DMS 273 (cell line): ENCODE measurements at regions not wholly inside any gene's neighbourhood (a gene's known extent, or its start where the extent isn't known, plus 50 kb on each side); places are given as distances from the start of the nearest gene placed in this dataset.

Experiments
- DNase-seq: peaks from one replicate; lab custom pipeline; 2025; ENCODE audit not compliant: unreplicated experiment; lab: John Stamatoyannopoulos, UW

- DNase-seq: peak; percentile 22
Observed at GRCh38 chr20:11076434-11077105, 402.8 kb upstream of the JAG1 start.

- DNase-seq: no peak
Observed at GRCh38 chr20:11077226-11077625, 403.4 kb upstream of the JAG1 start.

GRCh38 chr20:11080010-11080409, 406.2 kb upstream of the JAG1 start:
- DNase-seq: no peak

GRCh38 chr20:11080781-11081377, 407.1 kb upstream of the JAG1 start:
- no peak for DNase-seq

GRCh38 chr20:11083841-11084240, 410.0 kb upstream of the JAG1 start:
- no peak for DNase-seq

GRCh38 chr20:11084508-11084907, 410.7 kb upstream of the JAG1 start:
- DNase-seq: no peak

- DNase-seq: no peak
Observed at GRCh38 chr20:11086970-11087369, 413.2 kb upstream of the JAG1 start.

GRCh38 chr20:11090751-11091150, 417.0 kb upstream of the JAG1 start:
- DNase-seq: no peak

GRCh38 chr20:11091511-11091910, 417.7 kb upstream of the JAG1 start:
- DNase-seq: no peak

GRCh38 chr20:11092151-11092550, 418.4 kb upstream of the JAG1 start:
- DNase-seq: no peak

- DNase-seq: no peak
Observed at GRCh38 chr20:11094196-11094595, 420.4 kb upstream of the JAG1 start.

- DNase-seq: no peak
Observed at GRCh38 chr20:11094711-11095110, 420.9 kb upstream of the JAG1 start.

GRCh38 chr20:11098888-11099287, 425.1 kb upstream of the JAG1 start:
- DNase-seq: no peak

GRCh38 chr20:11101243-11101642, 427.4 kb upstream of the JAG1 start:
- DNase-seq: no peak

- DNase-seq: no peak
Observed at GRCh38 chr20:11101696-11102095, 427.9 kb upstream of the JAG1 start.

- no peak for DNase-seq
Observed at GRCh38 chr20:11103866-11104265, 430.1 kb upstream of the JAG1 start.

- DNase-seq: no peak
Observed at GRCh38 chr20:11108102-11108810, 434.5 kb upstream of the JAG1 start.

- no peak for DNase-seq
Observed at GRCh38 chr20:11110535-11110934, 436.7 kb upstream of the JAG1 start.

- no peak for DNase-seq
Observed at GRCh38 chr20:11111191-11111590, 437.4 kb upstream of the JAG1 start.

- DNase-seq: no peak
Observed at GRCh38 chr20:11112832-11113231, 439.0 kb upstream of the JAG1 start.

GRCh38 chr20:11114382-11114781, 440.6 kb upstream of the JAG1 start:
- no peak for DNase-seq

GRCh38 chr20:11117808-11118528, 444.2 kb upstream of the JAG1 start:
- DNase-seq: no peak
